ENCODE measurements at regions not wholly inside any gene's neighbourhood (a gene's known extent, or its start where the extent isn't known, plus 50 kb on each side); places are given as distances from the start of the nearest gene placed in this dataset.

GRCh38 chr17:72426948-72427760 is 306.3 kb downstream of the SOX9 start:
- no peak overlapping the region for H3K27ac ChIP-seq
- H3K27me3 ChIP-seq (ENCODE audit: insufficient read depth, low read depth, severe bottlenecking) = no peaks in the 10 kb centered on the region
- no peak for DNase-seq
- TF ChIP-seq, protein P1, sequence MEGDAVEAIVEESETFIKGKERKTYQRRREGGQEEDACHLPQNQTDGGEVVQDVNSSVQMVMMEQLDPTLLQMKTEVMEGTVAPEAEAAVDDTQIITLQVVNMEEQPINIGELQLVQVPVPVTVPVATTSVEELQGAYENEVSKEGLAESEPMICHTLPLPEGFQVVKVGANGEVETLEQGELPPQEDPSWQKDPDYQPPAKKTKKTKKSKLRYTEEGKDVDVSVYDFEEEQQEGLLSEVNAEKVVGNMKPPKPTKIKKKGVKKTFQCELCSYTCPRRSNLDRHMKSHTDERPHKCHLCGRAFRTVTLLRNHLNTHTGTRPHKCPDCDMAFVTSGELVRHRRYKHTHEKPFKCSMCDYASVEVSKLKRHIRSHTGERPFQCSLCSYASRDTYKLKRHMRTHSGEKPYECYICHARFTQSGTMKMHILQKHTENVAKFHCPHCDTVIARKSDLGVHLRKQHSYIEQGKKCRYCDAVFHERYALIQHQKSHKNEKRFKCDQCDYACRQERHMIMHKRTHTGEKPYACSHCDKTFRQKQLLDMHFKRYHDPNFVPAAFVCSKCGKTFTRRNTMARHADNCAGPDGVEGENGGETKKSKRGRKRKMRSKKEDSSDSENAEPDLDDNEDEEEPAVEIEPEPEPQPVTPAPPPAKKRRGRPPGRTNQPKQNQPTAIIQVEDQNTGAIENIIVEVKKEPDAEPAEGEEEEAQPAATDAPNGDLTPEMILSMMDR (IDR thresholded peaks at IDR 0.05; ENCODE audit: low read depth, low read length) = 0 out of 2 replicates have a peak, but pooled peaks have one; percentile 5
- no peaks in the 10 kb centered on the region for H3K9me3 ChIP-seq (ENCODE audit: severe bottlenecking)
- H3K36me3 ChIP-seq = peaks cover 3% of the 10 kb centered on the region
- H3K4me3 ChIP-seq (ENCODE audit: low read depth, low read length) = no peak overlapping the region

DNA sequence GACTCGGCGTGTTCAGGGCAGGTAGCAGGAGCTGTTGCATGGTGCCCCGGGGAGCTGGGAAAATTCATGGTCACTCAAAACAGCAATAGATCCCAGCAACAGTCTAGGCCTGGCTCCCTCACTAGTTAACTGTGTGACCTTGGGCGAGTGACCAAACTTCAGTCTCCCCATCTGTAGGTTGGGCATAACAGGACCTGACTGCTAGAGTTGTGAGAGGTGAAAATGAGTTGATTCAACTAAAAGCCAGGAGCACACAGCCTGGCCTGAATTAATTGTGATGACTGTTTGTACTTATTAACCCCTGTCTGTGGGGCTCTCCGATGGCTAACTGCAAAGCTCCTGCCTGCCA is 306.9 kb downstream of the SOX9 start:
- no peak for DNase-seq
- H3K27ac ChIP-seq = no peak overlapping the region
- H3K4me3 ChIP-seq (ENCODE audit: low read depth, low read length) = no peak overlapping the region
- H3K36me3 ChIP-seq = peaks cover 3% of the 10 kb centered on the region
- H3K9me3 ChIP-seq (ENCODE audit: severe bottlenecking) = no peaks in the 10 kb centered on the region
- TF ChIP-seq, protein P1 (IDR thresholded peaks at IDR 0.05; ENCODE audit: low read depth, low read length) = no peak
- no peaks in the 10 kb centered on the region for H3K27me3 ChIP-seq (ENCODE audit: insufficient read depth, low read depth, severe bottlenecking)

DNA sequence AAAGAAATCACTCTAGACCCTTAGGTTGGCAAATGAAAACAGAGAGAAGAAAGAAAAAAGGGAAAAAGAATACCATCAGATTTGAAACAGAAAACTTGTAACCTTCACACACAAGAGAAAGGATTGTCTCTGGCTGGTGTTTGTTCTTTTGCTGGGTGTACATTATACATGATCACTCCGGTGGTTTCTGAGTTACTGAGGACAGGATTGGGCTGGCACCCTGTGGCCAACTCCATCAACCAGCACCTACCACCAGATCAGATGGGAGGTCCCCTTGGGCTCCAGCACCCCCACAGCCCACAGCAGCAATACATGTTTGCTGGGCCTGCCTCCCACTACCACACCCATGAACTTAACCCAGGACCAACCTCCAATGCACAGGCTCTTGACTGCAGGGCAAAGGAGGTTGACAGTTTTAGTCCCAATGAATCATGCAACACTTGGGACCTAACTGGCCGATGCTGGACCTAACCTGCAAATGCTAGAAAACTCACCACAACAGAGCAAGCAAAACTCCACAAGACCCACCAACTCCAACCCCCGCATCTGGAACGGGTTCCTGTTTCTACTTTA is 308.3 kb downstream of the SOX9 start:
- Histone ChIP-seq H3K27me3 (ENCODE audit: insufficient read depth, low read depth, severe bottlenecking) (no peaks in the 10 kb centered on the region), H3K9me3 (ENCODE audit: severe bottlenecking) (no peaks in the 10 kb centered on the region), H3K4me3 (ENCODE audit: low read depth, low read length) (no peak overlapping the region), H3K36me3 (peaks cover 3% of the 10 kb centered on the region), H3K27ac (no peak overlapping the region)
- DNase-seq = no peak
- TF ChIP-seq, protein P1 (IDR thresholded peaks at IDR 0.05; ENCODE audit: low read depth, low read length) = no peak

DNA sequence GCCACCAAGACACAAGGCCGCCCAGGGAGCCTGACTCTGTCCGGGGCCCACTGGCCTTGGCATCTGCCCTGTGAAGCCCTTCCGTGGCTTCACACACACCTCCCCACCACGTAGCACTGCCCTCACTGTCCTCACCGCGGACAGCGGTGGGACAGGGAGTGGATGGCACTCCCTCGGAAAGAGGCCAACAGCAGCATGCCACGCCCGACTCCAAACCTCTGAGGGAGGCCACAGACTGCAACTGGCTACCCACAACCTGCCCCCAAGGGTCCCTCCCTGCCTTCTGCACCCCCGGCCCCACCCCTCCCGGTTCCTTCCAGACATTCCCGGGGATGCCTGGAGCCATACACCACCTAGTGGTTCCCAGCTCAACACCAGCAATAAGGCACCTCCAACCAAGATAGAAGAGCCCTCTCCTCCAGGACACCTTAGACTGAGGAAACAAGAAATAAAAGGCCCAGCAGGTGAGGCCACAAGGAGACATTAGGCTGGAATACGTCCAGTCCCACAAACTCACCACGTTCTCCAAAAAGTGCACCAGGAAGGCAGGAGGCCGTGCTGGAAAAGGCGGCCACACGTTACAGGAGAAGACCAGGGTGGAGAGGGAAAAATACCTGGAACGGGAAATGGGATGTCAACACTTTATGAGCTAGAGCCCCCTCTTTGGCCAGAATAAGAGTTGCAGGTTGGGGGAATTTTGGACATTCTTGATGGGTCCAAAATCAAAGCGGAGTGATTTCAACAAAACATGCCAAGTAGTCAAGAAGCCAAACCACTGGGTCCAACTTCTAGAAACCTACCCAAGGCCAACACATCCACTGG is 310.0 kb downstream of the SOX9 start:
- Histone ChIP-seq H3K36me3 (peaks cover 3% of the 10 kb centered on the region), H3K27me3 (ENCODE audit: insufficient read depth, low read depth, severe bottlenecking) (no peaks in the 10 kb centered on the region), H3K27ac (no peak overlapping the region), H3K4me3 (ENCODE audit: low read depth, low read length) (no peak overlapping the region), H3K9me3 (ENCODE audit: severe bottlenecking) (no peaks in the 10 kb centered on the region)
- TF ChIP-seq, protein P1 (IDR thresholded peaks at IDR 0.05; ENCODE audit: low read depth, low read length) = peak; percentile 69
- peak; percentile 62 for DNase-seq

DNA sequence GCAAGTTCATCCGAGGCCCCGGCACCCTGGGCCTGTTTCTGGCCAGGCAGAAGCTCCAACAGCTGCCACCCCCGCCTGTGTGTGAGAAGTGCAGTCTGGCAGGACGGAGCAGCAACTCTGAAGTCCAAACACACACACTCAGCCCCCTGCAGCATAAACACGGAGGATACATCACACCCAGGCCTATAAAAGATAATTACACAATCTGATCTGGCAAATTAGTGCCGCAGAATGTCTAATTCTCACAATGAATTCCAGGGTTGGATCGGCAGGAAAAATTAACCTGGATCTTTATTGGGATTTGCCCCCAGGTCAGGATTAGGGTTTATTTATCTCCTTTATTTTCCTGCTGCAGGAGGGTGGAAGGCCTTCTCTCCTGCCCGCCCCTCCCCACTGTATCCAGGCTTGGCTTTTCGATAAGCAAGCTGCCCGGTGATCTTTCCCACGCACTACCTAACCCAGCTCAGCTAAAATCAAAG is 311.4 kb downstream of the SOX9 start:
- Histone ChIP-seq H3K4me3 (ENCODE audit: low read depth, low read length) (no peak overlapping the region), H3K27ac (no peak overlapping the region)
- DNase-seq = peak; percentile 49

More for the DNA sequence above, 311.4 kb downstream of the SOX9 start:
- Histone ChIP-seq H3K9me3 (ENCODE audit: severe bottlenecking) (no peaks in the 10 kb centered on the region), H3K27me3 (ENCODE audit: insufficient read depth, low read depth, severe bottlenecking) (no peaks in the 10 kb centered on the region), H3K36me3 (no peaks in the 10 kb centered on the region)
- TF ChIP-seq, protein P1 (IDR thresholded peaks at IDR 0.05; ENCODE audit: low read depth, low read length) = no peak

Measured in WERI-Rb-1 (cell line).